ENCODE measurements at regions not wholly inside any gene's neighbourhood (a gene's known extent, or its start where the extent isn't known, plus 50 kb on each side); places are given as distances from the start of the nearest gene placed in this dataset.

- DNase-seq (ENCODE audit: low read depth), result no peak
Observed at GRCh38 chr2:509888-510287, 167.3 kb downstream of the TMEM18 start.

- no peak for DNase-seq (ENCODE audit: low read depth)
Observed at GRCh38 chr2:508121-508520, 169.1 kb downstream of the TMEM18 start.

- DNase-seq (ENCODE audit: low read depth), result no peak
Observed at GRCh38 chr2:506866-507265, 170.3 kb downstream of the TMEM18 start.

- DNase-seq (ENCODE audit: low read depth), result no peak
Observed at GRCh38 chr2:506451-506850, 170.8 kb downstream of the TMEM18 start.

- no peak for DNase-seq (ENCODE audit: low read depth)
Observed at GRCh38 chr2:505941-506340, 171.3 kb downstream of the TMEM18 start.

- no peak for DNase-seq (ENCODE audit: low read depth)
Observed at GRCh38 chr2:503288-503999, 173.8 kb downstream of the TMEM18 start.

- no peak for DNase-seq (ENCODE audit: low read depth)
Observed at GRCh38 chr2:502831-503230, 174.4 kb downstream of the TMEM18 start.

- DNase-seq (ENCODE audit: low read depth), result no peak
Observed at GRCh38 chr2:501667-502066, 175.5 kb downstream of the TMEM18 start.

GRCh38 chr2:501130-501529 is 176.1 kb downstream of the TMEM18 start:
- DNase-seq (ENCODE audit: low read depth), result no peak

GRCh38 chr2:499726-500125 is 177.5 kb downstream of the TMEM18 start:
- no peak for DNase-seq (ENCODE audit: low read depth)

GRCh38 chr2:498493-499178 is 178.6 kb downstream of the TMEM18 start:
- DNase-seq (ENCODE audit: low read depth), result no peak

- no peak for DNase-seq (ENCODE audit: low read depth)
Observed at GRCh38 chr2:497770-498492, 179.3 kb downstream of the TMEM18 start.

- no peak for DNase-seq (ENCODE audit: low read depth)
Observed at GRCh38 chr2:496729-497128, 180.5 kb downstream of the TMEM18 start.

GRCh38 chr2:495745-496275 is 181.4 kb downstream of the TMEM18 start:
- DNase-seq (ENCODE audit: low read depth), result no peak

GRCh38 chr2:494853-495252 is 182.4 kb downstream of the TMEM18 start:
- no peak for DNase-seq (ENCODE audit: low read depth)

GRCh38 chr2:493228-493627 is 184.0 kb downstream of the TMEM18 start:
- DNase-seq (ENCODE audit: low read depth), result no peak

- DNase-seq (ENCODE audit: low read depth), result no peak
Observed at GRCh38 chr2:492178-492577, 185.0 kb downstream of the TMEM18 start.

GRCh38 chr2:489838-490237 is 187.4 kb downstream of the TMEM18 start:
- DNase-seq (ENCODE audit: low read depth), result no peak

- DNase-seq (ENCODE audit: low read depth), result no peak
Observed at GRCh38 chr2:489084-489483, 188.1 kb downstream of the TMEM18 start.

GRCh38 chr2:487186-488079 is 189.8 kb downstream of the TMEM18 start:
- no peak for DNase-seq (ENCODE audit: low read depth)

- no peak for DNase-seq (ENCODE audit: low read depth)
Observed at GRCh38 chr2:486371-486770, 190.8 kb downstream of the TMEM18 start.

- no peak for DNase-seq (ENCODE audit: low read depth)
Observed at GRCh38 chr2:481388-481787, 193.5 kb upstream of the ALKAL2 start.

Measured in fibroblast of the conjunctiva (primary cell).